AG04450 (cell line): ENCODE measurements at regions not wholly inside any gene's neighbourhood (a gene's known extent, or its start where the extent isn't known, plus 50 kb on each side); places are given as distances from the start of the nearest gene placed in this dataset.

ENCODE experiments used
- CTCF ChIA-PET: fragments of 300-600, 350-600 bp; formaldehyde crosslinking; extraction: SDS; loops from one replicate; lab custom pipeline; 2022; ENCODE audit warnings: antibody characterized with exemption, inconsistent platforms; lab: Charles Lee
- POLR2A ChIA-PET: fragments of 350-600 bp; formaldehyde crosslinking; extraction: SDS; loops from one replicate; lab custom pipeline; 2021; ENCODE audit warnings: antibody characterized with exemption, inconsistent platforms; lab: Yijun Ruan, JAX
- DNase-seq: peaks from one replicate; pipeline ENCODE4 v3.0.0-alpha.2; 2011; ENCODE audit warnings: low read depth, low spot score
- H3K27ac ChIP-seq: one replicate; pipeline ENCODE4 v1.5.1; 2012; ENCODE audit warnings: low read depth, low read length, control low read depth
- H3K27me3 ChIP-seq: one replicate; pipeline ENCODE4 v1.6.0; 2012; ENCODE audit warnings: low read length; ENCODE audit not compliant: control insufficient read depth, insufficient read depth
- H3K4me3 ChIP-seq: 2 replicates; pipeline ENCODE4 v1.5.1; 2011; ENCODE audit warnings: mild to moderate bottlenecking, low read depth, low read length, control low read depth
- H3K9me3 ChIP-seq: 2 replicates; pipeline ENCODE4 v1.5.1; 2012; ENCODE audit warnings: low read length; ENCODE audit not compliant: control insufficient read depth, insufficient read depth
- TF ChIP-seq, protein P1 (sequence below): IDR thresholded peaks from 2 replicates; pipeline ENCODE4 v1.5.1; 2011; ENCODE audit warnings: low read depth, low read length, control low read depth, inconsistent platforms

DNA sequence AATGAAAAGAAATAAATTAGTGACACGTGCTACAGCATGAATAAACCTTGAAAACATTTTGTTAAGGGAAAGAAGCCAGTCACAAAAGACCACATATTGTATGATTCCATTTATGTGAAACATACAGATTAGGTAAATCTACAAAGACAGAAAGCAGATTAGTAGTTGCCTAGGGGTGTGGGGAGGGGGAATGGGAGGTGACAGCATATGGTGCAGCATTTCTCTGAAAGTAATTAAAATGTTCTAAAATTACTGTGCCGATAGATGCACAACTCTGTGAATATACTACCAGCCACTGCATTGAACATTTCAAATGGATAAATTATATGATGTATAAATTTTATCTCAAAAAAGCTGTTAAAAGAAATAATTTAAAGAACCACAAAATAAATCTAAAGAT lies 161.0 kb downstream of the TRIB2 start:
- DNase-seq = no peak
- POLR2A ChIA-PET = no interaction called here
- CTCF ChIA-PET = no interaction called here
- Histone ChIP-seq H3K4me3 (no peak overlapping the region), H3K27ac (no peak overlapping the region), H3K9me3 (no peaks in the 10 kb centered on the region), H3K27me3 (no peaks in the 10 kb centered on the region)
- TF ChIP-seq, protein P1, sequence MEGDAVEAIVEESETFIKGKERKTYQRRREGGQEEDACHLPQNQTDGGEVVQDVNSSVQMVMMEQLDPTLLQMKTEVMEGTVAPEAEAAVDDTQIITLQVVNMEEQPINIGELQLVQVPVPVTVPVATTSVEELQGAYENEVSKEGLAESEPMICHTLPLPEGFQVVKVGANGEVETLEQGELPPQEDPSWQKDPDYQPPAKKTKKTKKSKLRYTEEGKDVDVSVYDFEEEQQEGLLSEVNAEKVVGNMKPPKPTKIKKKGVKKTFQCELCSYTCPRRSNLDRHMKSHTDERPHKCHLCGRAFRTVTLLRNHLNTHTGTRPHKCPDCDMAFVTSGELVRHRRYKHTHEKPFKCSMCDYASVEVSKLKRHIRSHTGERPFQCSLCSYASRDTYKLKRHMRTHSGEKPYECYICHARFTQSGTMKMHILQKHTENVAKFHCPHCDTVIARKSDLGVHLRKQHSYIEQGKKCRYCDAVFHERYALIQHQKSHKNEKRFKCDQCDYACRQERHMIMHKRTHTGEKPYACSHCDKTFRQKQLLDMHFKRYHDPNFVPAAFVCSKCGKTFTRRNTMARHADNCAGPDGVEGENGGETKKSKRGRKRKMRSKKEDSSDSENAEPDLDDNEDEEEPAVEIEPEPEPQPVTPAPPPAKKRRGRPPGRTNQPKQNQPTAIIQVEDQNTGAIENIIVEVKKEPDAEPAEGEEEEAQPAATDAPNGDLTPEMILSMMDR = no peak

DNA sequence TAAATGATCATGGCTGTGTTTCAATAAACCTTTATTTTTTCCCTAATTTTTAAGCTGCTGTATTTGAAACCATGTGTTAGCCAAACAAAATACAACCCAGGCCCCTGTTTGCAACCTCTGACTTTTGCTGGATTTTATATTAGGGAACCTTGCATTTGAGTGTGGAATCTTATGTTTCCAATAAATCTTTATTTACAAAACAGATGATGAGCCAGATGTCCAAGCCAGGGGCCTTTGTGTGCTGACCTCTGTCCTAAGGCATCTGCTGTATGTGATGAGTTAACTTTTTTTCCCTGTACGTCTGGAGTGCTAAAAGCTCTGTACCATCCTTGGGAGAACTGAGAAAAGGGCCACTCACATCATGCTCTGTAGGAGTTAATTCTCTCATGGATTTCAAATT lies 162.9 kb downstream of the TRIB2 start:
- TF ChIP-seq, protein P1 = no peak

DNA sequence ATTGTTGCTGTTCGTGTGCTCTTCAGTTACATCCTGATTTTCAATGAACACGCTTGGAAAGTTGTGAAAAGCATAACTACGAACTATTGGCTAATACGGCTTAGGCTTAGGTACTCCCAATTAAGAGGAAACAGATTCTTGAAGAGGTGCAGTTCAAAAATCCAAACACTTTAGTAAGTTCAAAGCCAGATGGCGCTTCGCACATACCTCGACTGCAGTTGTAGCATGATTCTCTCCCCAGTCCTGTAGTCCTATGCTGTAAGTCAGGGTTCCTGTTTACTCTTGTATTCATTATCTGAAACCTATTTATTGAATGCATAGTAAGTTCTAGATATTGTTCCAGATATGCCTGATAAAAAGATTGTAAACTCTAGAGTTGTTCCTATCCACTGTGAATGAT lies 165.2 kb downstream of the TRIB2 start:
- no peak for DNase-seq
- Histone ChIP-seq H3K27me3 (no peaks in the 10 kb centered on the region), H3K27ac (no peak overlapping the region), H3K4me3 (no peak overlapping the region), H3K9me3 (no peaks in the 10 kb centered on the region)
- ChIA-PET POLR2A (no interaction called here), CTCF (interaction anchor here (1.0 to 1.5 kb wide), 2 partner anchors 12 to 13 kb away, joined by 3 read pairs; no protein-coding TSS in a partner anchor)
- TF ChIP-seq, protein P1 = no peak

More for the DNA sequence above, 162.9 kb downstream of the TRIB2 start:
- no peak overlapping the region for H3K4me3 ChIP-seq
- ChIA-PET CTCF (no interaction called here), POLR2A (no interaction called here)
- no peak for DNase-seq
- no peaks in the 10 kb centered on the region for H3K27me3 ChIP-seq
- no peaks in the 10 kb centered on the region for H3K9me3 ChIP-seq
- no peak overlapping the region for H3K27ac ChIP-seq

- CTCF ChIA-PET = interaction anchor here (1.0 to 1.5 kb wide), 2 partner anchors 11 to 13 kb away, joined by 3 read pairs; no protein-coding TSS in a partner anchor
- no peaks in the 10 kb centered on the region for H3K9me3 ChIP-seq
- no peak overlapping the region for H3K4me3 ChIP-seq
- H3K27me3 ChIP-seq = no peaks in the 10 kb centered on the region
- DNase-seq = no peak
- TF ChIP-seq, protein P1 = no peak
- POLR2A ChIA-PET = no interaction called here
- no peak overlapping the region for H3K27ac ChIP-seq
Observed at GRCh38 chr2:12882393-12882792, 165.7 kb downstream of the TRIB2 start.

GRCh38 chr2:12883906-12884305 lies 167.2 kb downstream of the TRIB2 start:
- ChIA-PET CTCF (interaction anchor here (1.3 kb wide), 1 partner anchor 47 kb away, joined by 3 read pairs; no protein-coding TSS in a partner anchor), POLR2A (no interaction called here)
- Histone ChIP-seq H3K27me3 (no peaks in the 10 kb centered on the region), H3K4me3 (no peak overlapping the region), H3K27ac (no peak overlapping the region), H3K9me3 (no peaks in the 10 kb centered on the region)
- TF ChIP-seq, protein P1 = no peak
- no peak for DNase-seq
